Naive thymus-derived CD8-positive, alpha-beta T cell (primary cell): ENCODE measurements at regions not wholly inside any gene's neighbourhood (a gene's known extent, or its start where the extent isn't known, plus 50 kb on each side); places are given as distances from the start of the nearest gene placed in this dataset.
"Not testable (repeated sequence)": the region's sequence is repeated elsewhere in the genome, so short reads cannot be mapped to it uniquely, and the experiment has no call there.

ENCODE experiments used
- ATAC-seq, 2 donors: fragments of 150-1000 bp; cut with Tn5 transposase in 1 of 2; sonication (Bioruptor Pico), chemical (Tn5 transposase) in 1 of 2; 1 replicate in 1 of 2; 2 replicates in 1 of 2; pipeline ENCODE4 v1.10.0; 2021; ENCODE audit warnings: mild to moderate bottlenecking in 2 of 2, moderate library complexity in 2 of 2
- POLR2A ChIA-PET: fragments of 350-600 bp; sonication (Branson Sonifier 250); formaldehyde crosslinking; loops from one replicate; lab custom pipeline; 2021; ENCODE audit warnings: antibody characterized with exemption; lab: Charles Lee
- DNase-seq, 10 donors: peaks; one replicate each; pipeline versions ENCODE4 v3.0.0 to v3.0.0-alpha.2; 2020 to 2022
- H3K27ac Mint-ChIP-seq, 10 donors: one replicate each; pipeline ENCODE4 v1.8.0; 2020 to 2022; ENCODE audit warnings: mild to moderate bottlenecking in 10 of 10, mixed read lengths in 10 of 10, moderate library complexity in 4 of 10, inconsistent platforms in 1 of 10
- H3K27me3 Mint-ChIP-seq, 5 donors: one replicate each; pipeline ENCODE4 v1.8.0; 2021 to 2022; ENCODE audit warnings: mixed read lengths in 5 of 5
- H3K36me3 Mint-ChIP-seq, 3 donors: one replicate each; pipeline ENCODE4 v1.8.0; 2020 to 2022; ENCODE audit warnings: mixed read lengths in 3 of 3, mild to moderate bottlenecking in 2 of 3, inconsistent platforms in 1 of 3
- H3K4me1 Mint-ChIP-seq, 4 donors: one replicate each; pipeline ENCODE4 v1.8.0; 2021 to 2022; ENCODE audit warnings: mixed read lengths in 4 of 4
- H3K4me3 Mint-ChIP-seq, 10 donors: one replicate each; pipeline ENCODE4 v1.8.0; 2020 to 2022; ENCODE audit warnings: mild to moderate bottlenecking in 10 of 10, mixed read lengths in 10 of 10, moderate library complexity in 6 of 10, inconsistent platforms in 1 of 10
- H3K9me3 Mint-ChIP-seq, 9 donors: one replicate each; pipeline ENCODE4 v1.8.0; 2020 to 2022; ENCODE audit warnings: mixed read lengths in 9 of 9, mild to moderate bottlenecking in 3 of 9, inconsistent platforms in 1 of 9, moderate library complexity in 1 of 9

GRCh38 chr9:102405218-102405867 lies 589.8 kb upstream of the CYLC2 start:
- POLR2A ChIA-PET = no interaction called here
- ATAC-seq = no peak
- no peaks in the 10 kb centered on the region for H3K27me3 Mint-ChIP-seq
- H3K4me3 Mint-ChIP-seq = no peak overlapping the region
- H3K9me3 Mint-ChIP-seq = peaks cover 0 to 15% (median 3%) of the 10 kb centered on the region in 9 donors
- DNase-seq = no peak
- no peaks in the 10 kb centered on the region for H3K4me1 Mint-ChIP-seq
- H3K27ac Mint-ChIP-seq = no peak overlapping the region
- no peaks in the 10 kb centered on the region for H3K36me3 Mint-ChIP-seq

GRCh38 chr9:102403514-102403913 lies 591.6 kb upstream of the CYLC2 start:
- no peaks in the 10 kb centered on the region for H3K27me3 Mint-ChIP-seq
- no peaks in the 10 kb centered on the region for H3K4me1 Mint-ChIP-seq
- H3K36me3 Mint-ChIP-seq = no peaks in the 10 kb centered on the region
- no peak overlapping the region for H3K4me3 Mint-ChIP-seq
- POLR2A ChIA-PET = no interaction called here
- H3K9me3 Mint-ChIP-seq = peaks cover 0 to 15% (median 3%) of the 10 kb centered on the region in 9 donors
- DNase-seq = no peak
- H3K27ac Mint-ChIP-seq = peak overlapping the region in 1 of 10 donors; percentile 73
- no peak for ATAC-seq

- ATAC-seq (no peak), DNase-seq (no peak)
- POLR2A ChIA-PET = no interaction called here
- H3K27me3 Mint-ChIP-seq = no peaks in the 10 kb centered on the region
- no peak overlapping the region for H3K27ac Mint-ChIP-seq
- H3K9me3 Mint-ChIP-seq = peaks cover 0 to 7% (median 5%) of the 10 kb centered on the region in 9 donors
- no peak overlapping the region for H3K4me3 Mint-ChIP-seq
- H3K36me3 Mint-ChIP-seq = no peaks in the 10 kb centered on the region
- H3K4me1 Mint-ChIP-seq = no peaks in the 10 kb centered on the region
Observed at GRCh38 chr9:102398205-102398604, 596.9 kb upstream of the CYLC2 start.

- H3K36me3 Mint-ChIP-seq, H3K27ac Mint-ChIP-seq, POLR2A ChIA-PET, DNase-seq, ATAC-seq, H3K27me3 Mint-ChIP-seq, H3K4me3 Mint-ChIP-seq, H3K4me1 Mint-ChIP-seq: not testable (repeated sequence)
- peaks cover 0 to 28% (median 10%) of the 10 kb centered on the region in 9 donors for H3K9me3 Mint-ChIP-seq
Observed at GRCh38 chr9:102385620-102386019, 609.5 kb upstream of the CYLC2 start.

- H3K4me1 Mint-ChIP-seq = no peaks in the 10 kb centered on the region
- H3K27ac Mint-ChIP-seq = no peak overlapping the region
- DNase-seq (no peak), ATAC-seq (no peak)
- H3K4me3 Mint-ChIP-seq = no peak overlapping the region
- no peaks in the 10 kb centered on the region for H3K36me3 Mint-ChIP-seq
- POLR2A ChIA-PET = no interaction called here
- H3K27me3 Mint-ChIP-seq = no peaks in the 10 kb centered on the region
- H3K9me3 Mint-ChIP-seq = peaks cover 0 to 16% (median 5%) of the 10 kb centered on the region in 9 donors
Observed at GRCh38 chr9:102362470-102363132, 624.2 kb upstream of the GRIN3A start.

GRCh38 chr9:102360846-102361245 lies 622.4 kb upstream of the GRIN3A start:
- DNase-seq (no peak), ATAC-seq (no peak)
- Mint-ChIP-seq H3K27me3 (no peaks in the 10 kb centered on the region), H3K4me3 (no peak overlapping the region), H3K9me3 (peaks cover 5 to 20% (median 9%) of the 10 kb centered on the region in 9 donors), H3K36me3 (peaks cover 0 to 2% (median 0%) of the 10 kb centered on the region in 3 donors), H3K4me1 (no peaks in the 10 kb centered on the region), H3K27ac (no peak overlapping the region)
- POLR2A ChIA-PET = no interaction called here

- ATAC-seq (no peak), DNase-seq (no peak)
- no peak overlapping the region for H3K4me3 Mint-ChIP-seq
- peaks cover 0 to 23% (median 10%) of the 10 kb centered on the region in 9 donors for H3K9me3 Mint-ChIP-seq
- no peaks in the 10 kb centered on the region for H3K4me1 Mint-ChIP-seq
- H3K36me3 Mint-ChIP-seq = peaks cover 0 to 4% (median 0%) of the 10 kb centered on the region in 3 donors
- H3K27me3 Mint-ChIP-seq = no peaks in the 10 kb centered on the region
- POLR2A ChIA-PET = no interaction called here
- no peak overlapping the region for H3K27ac Mint-ChIP-seq
Observed at GRCh38 chr9:102355982-102356381, 617.5 kb upstream of the GRIN3A start.

GRCh38 chr9:102354041-102354440 lies 615.6 kb upstream of the GRIN3A start:
- ATAC-seq (no peak), DNase-seq (no peak)
- no peaks in the 10 kb centered on the region for H3K4me1 Mint-ChIP-seq
- H3K27ac Mint-ChIP-seq = no peak overlapping the region
- peaks cover 0 to 28% (median 16%) of the 10 kb centered on the region in 9 donors for H3K9me3 Mint-ChIP-seq
- peaks cover 0 to 4% (median 0%) of the 10 kb centered on the region in 3 donors for H3K36me3 Mint-ChIP-seq
- POLR2A ChIA-PET = no interaction called here
- no peak overlapping the region for H3K4me3 Mint-ChIP-seq
- H3K27me3 Mint-ChIP-seq = no peaks in the 10 kb centered on the region

- H3K27ac Mint-ChIP-seq, H3K4me1 Mint-ChIP-seq, H3K36me3 Mint-ChIP-seq, H3K27me3 Mint-ChIP-seq, H3K4me3 Mint-ChIP-seq, DNase-seq, ATAC-seq, POLR2A ChIA-PET: not testable (repeated sequence)
- H3K9me3 Mint-ChIP-seq = peaks cover 0 to 30% (median 12%) of the 10 kb centered on the region in 9 donors
Observed at GRCh38 chr9:102337471-102337870, 599.0 kb upstream of the GRIN3A start.

- Mint-ChIP-seq H3K4me1 (no peaks in the 10 kb centered on the region), H3K27ac (no peak overlapping the region), H3K9me3 (peaks cover 5 to 43% (median 20%) of the 10 kb centered on the region in 9 donors), H3K36me3 (peaks cover 0 to 17% (median 2%) of the 10 kb centered on the region in 3 donors), H3K4me3 (no peak overlapping the region), H3K27me3 (no peaks in the 10 kb centered on the region)
- POLR2A ChIA-PET = no interaction called here
- no peak for ATAC-seq
- no peak for DNase-seq
Observed at GRCh38 chr9:102309379-102309778, 570.9 kb upstream of the GRIN3A start.

GRCh38 chr9:102295188-102295587 lies 556.7 kb upstream of the GRIN3A start:
- H3K36me3 Mint-ChIP-seq = no peaks in the 10 kb centered on the region

GRCh38 chr9:102273952-102274351 lies 535.5 kb upstream of the GRIN3A start:
- ATAC-seq = no peak
- H3K4me1 Mint-ChIP-seq = no peaks in the 10 kb centered on the region
- DNase-seq = no peak
- H3K36me3 Mint-ChIP-seq = no peaks in the 10 kb centered on the region
- H3K27ac Mint-ChIP-seq = no peak overlapping the region
- peaks cover 2 to 37% (median 7%) of the 10 kb centered on the region in 9 donors for H3K9me3 Mint-ChIP-seq
- POLR2A ChIA-PET = no interaction called here
- no peak overlapping the region for H3K4me3 Mint-ChIP-seq
- no peaks in the 10 kb centered on the region for H3K27me3 Mint-ChIP-seq

More at GRCh38 chr9:102295188-102295587, 556.7 kb upstream of the GRIN3A start:
- Mint-ChIP-seq H3K4me1 (no peaks in the 10 kb centered on the region), H3K27ac (no peak overlapping the region), H3K4me3 (no peak overlapping the region), H3K27me3 (no peaks in the 10 kb centered on the region), H3K9me3 (peaks cover 0 to 10% (median 4%) of the 10 kb centered on the region in 9 donors)
- no peak for DNase-seq
- POLR2A ChIA-PET = no interaction called here
- no peak for ATAC-seq

GRCh38 chr9:102253099-102253498 lies 514.7 kb upstream of the GRIN3A start:
- ATAC-seq = no peak
- no peak for DNase-seq
- Mint-ChIP-seq H3K36me3 (no peaks in the 10 kb centered on the region), H3K27me3 (no peaks in the 10 kb centered on the region), H3K9me3 (peaks cover 0 to 14% (median 0%) of the 10 kb centered on the region in 9 donors), H3K4me1 (no peaks in the 10 kb centered on the region), H3K27ac (peak overlapping the region in 1 of 10 donors; percentile 15), H3K4me3 (no peak overlapping the region)
- POLR2A ChIA-PET = no interaction called here
